GM12872 (cell line): ENCODE measurements at regions not wholly inside any gene's neighbourhood (a gene's known extent, or its start where the extent isn't known, plus 50 kb on each side); places are given as distances from the start of the nearest gene placed in this dataset.

Experiments
- CTCF ChIP-seq: IDR thresholded peaks from 3 replicates; pipeline ENCODE4 v1.5.1; 2011; ENCODE audit warnings: low read depth, mild to moderate bottlenecking, low read length, moderate library complexity; ENCODE audit not compliant: insufficient read depth

GRCh38 chr10:21170216-21170615 is 273.1 kb upstream of the NEBL start:
- TF ChIP-seq CTCF, result no peak

GRCh38 chr10:21169271-21169670 is 272.2 kb upstream of the NEBL start:
- TF ChIP-seq CTCF, result no peak

GRCh38 chr10:21167288-21168010 is 270.3 kb upstream of the NEBL start:
- no peak for TF ChIP-seq CTCF

DNA sequence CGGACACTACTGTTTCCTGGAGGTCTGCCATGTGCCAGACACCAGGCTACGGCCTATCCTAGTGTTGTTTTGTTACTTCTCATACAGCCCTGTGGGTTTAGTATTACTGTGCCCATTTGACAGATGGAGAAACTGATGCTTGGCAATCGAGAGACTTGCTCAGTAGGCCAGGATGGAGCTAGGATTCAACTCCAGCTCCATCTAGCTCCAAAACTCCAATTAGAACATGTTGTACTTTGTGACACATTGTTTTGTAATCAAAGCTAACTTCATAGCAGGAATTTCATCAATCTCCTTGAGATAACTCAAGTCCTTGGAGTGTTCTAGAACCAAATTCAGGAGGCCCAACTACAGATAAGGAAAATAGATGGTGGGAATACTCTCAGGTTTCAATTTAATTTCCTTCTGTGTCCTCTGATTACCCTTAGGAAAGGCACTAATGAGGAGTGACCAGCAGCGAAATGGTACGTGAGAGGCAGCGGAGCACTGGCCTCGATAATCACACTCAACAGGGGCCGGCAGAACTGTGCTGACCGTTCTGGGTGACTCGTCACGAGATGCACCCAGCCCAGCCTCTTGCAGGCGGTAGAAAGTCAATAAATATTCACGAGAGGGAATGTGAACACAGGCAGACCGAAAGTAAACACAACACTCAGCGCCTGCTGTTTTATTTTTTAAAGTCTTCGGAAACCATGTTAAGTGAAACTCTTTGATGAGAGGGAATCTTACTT is 269.6 kb upstream of the NEBL start:
- TF ChIP-seq CTCF, result no peak

DNA sequence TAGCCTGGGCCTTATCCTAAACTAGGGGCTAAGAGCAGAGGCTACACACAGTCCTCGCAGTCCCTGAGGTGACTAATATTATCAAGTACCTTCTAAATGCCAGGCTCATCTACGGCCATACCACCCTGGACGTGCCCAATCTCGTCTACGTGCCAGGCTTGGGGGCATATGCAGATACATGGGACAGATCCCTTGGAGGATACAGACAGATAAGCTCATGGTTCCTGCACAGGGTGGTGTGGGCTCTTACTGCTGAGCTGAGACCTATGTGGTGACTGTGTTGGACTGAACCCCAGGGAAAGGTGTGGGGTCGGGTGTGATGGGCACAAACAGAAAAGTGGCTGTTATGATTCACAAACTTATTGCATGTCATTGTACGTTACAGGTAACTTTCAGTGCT is 268.4 kb upstream of the NEBL start:
- TF ChIP-seq CTCF, result no peak

DNA sequence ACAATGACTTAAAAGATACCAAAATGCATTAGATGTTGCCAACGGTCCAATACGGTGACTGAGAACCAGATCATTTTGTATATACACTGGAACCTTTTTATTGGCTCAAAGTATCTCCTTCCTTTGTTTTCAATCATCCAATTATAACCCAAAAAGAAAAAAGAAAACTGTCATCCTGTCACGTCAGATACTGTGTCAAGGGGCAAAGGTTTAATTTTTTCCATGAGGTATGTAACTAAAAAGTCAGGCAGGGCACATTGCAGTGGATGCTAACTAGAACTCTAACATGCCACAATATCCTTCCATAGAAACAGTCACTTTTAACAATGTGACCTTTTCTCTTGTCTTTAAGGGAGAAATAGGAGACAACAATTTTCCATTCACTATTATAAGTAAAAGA is 267.6 kb upstream of the NEBL start:
- no peak for TF ChIP-seq CTCF

DNA sequence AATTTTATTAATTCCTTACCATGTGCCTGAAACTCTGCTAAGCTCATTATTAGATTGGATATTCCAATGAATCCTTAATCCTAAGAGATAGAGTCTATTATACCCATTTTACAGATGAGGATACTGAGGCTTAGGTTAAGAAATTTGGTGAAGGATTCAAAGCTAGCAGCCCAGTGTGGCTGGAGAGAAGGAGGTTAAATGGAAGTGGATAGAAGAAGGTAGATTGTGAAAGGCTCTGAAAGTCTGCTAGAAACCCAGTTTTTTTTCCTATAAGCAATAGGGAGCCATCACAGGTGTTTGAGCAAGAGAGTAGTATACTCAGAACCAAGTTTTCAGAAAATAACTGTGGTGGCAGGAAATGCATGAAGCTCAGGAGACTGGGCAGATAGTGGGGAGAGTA is 265.8 kb upstream of the NEBL start:
- TF ChIP-seq CTCF, result no peak
